ENCODE measurements at regions not wholly inside any gene's neighbourhood (a gene's known extent, or its start where the extent isn't known, plus 50 kb on each side); places are given as distances from the start of the nearest gene placed in this dataset.

DNA sequence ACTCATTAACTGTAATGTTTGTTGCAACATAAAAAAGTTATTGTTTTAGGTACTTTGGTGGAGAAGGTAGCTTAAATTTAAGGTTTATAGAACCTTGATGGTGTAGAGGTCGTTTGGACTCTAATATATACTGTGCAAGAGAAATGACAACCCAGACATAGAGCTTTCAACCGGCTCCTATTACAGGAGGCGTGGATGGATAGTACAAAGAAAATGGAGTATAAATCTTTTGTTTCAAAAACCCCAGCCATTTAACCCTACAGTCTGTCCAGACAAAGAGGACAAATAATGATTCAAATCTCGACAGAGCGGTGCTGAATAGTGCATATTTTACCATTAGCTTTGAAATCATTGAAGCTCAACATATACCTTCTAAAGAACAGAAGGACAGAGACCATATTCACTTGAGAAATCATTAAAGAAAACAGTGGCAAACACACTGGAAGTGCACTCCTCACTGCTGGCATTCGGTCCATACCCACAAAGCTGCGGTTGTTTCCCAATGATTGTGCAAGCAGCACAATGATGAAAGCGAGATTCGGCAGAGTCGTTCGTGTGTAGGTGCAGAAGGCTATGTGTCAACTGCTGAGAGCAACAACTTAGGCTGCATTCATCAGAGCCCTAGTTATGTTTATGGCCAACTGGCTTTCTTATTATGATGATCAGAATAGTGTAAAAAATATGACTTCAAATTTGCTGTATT lies 688.6 kb downstream of the NOVA1 start:
- no peak for TF ChIP-seq EP300 (IDR thresholded peaks at IDR 0.05)
- TF ChIP-seq POLR2A (IDR thresholded peaks at IDR 0.05; ENCODE audit: low read depth): no peak
- TF ChIP-seq, protein P1, sequence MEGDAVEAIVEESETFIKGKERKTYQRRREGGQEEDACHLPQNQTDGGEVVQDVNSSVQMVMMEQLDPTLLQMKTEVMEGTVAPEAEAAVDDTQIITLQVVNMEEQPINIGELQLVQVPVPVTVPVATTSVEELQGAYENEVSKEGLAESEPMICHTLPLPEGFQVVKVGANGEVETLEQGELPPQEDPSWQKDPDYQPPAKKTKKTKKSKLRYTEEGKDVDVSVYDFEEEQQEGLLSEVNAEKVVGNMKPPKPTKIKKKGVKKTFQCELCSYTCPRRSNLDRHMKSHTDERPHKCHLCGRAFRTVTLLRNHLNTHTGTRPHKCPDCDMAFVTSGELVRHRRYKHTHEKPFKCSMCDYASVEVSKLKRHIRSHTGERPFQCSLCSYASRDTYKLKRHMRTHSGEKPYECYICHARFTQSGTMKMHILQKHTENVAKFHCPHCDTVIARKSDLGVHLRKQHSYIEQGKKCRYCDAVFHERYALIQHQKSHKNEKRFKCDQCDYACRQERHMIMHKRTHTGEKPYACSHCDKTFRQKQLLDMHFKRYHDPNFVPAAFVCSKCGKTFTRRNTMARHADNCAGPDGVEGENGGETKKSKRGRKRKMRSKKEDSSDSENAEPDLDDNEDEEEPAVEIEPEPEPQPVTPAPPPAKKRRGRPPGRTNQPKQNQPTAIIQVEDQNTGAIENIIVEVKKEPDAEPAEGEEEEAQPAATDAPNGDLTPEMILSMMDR (IDR thresholded peaks at IDR 0.05): no peak
- TF ChIP-seq POLR2AphosphoS5 (IDR thresholded peaks at IDR 0.05): no peak

GRCh38 chr14:25908277-25909044 lies 689.4 kb downstream of the NOVA1 start:
- Histone ChIP-seq H3K27me3 (no peaks in the 10 kb centered on the region), H3K4me1 (peaks cover 0 to 5% (median 2%) of the 10 kb centered on the region in 4 donors), H3K4me3 (no peak overlapping the region), H3K27ac (replicated peaks in 1 of 4) (no peak overlapping the region), H3K9me3 (no peaks in the 10 kb centered on the region), H3K36me3 (no peaks in the 10 kb centered on the region)
- 79% methylated on average over 3 of the region's 3 CpGs for WGBS
- DNase-seq (ENCODE audit: extremely low spot score): no peak
- TF ChIP-seq EP300 (IDR thresholded peaks at IDR 0.05) (no peak), POLR2A (IDR thresholded peaks at IDR 0.05; ENCODE audit: low read depth) (no peak), POLR2AphosphoS5 (IDR thresholded peaks at IDR 0.05) (no peak)
- intact Hi-C loops (cut with DNase I): no loop called here

More for the DNA sequence above, 688.6 kb downstream of the NOVA1 start:
- Histone ChIP-seq H3K36me3 (no peaks in the 10 kb centered on the region), H3K27ac (replicated peaks in 1 of 4) (no peak overlapping the region), H3K4me3 (no peak overlapping the region), H3K27me3 (no peaks in the 10 kb centered on the region), H3K9me3 (no peaks in the 10 kb centered on the region), H3K4me1 (peaks cover 0 to 4% (median 1%) of the 10 kb centered on the region in 4 donors)
- 82% methylated on average over 11 of the region's 11 CpGs for WGBS
- intact Hi-C loops (cut with DNase I): no loop called here
- DNase-seq (ENCODE audit: extremely low spot score): no peak

- DNase-seq (ENCODE audit: extremely low spot score): no peak
- Histone ChIP-seq H3K27me3 (no peaks in the 10 kb centered on the region), H3K4me1 (peaks cover 0 to 5% (median 2%) of the 10 kb centered on the region in 4 donors), H3K9me3 (no peaks in the 10 kb centered on the region), H3K27ac (replicated peaks in 1 of 4) (no peak overlapping the region), H3K4me3 (no peak overlapping the region), H3K36me3 (no peaks in the 10 kb centered on the region)
- TF ChIP-seq POLR2AphosphoS5 (IDR thresholded peaks at IDR 0.05): no peak
- TF ChIP-seq, protein P1 (IDR thresholded peaks at IDR 0.05): no peak
- no peak for TF ChIP-seq POLR2A (IDR thresholded peaks at IDR 0.05; ENCODE audit: low read depth)
- TF ChIP-seq EP300 (IDR thresholded peaks at IDR 0.05): no peak
- WGBS: 40% methylated on average over 3 of the region's 3 CpGs
- intact Hi-C loops (cut with DNase I): no loop called here
Observed at GRCh38 chr14:25904446-25904845, 693.4 kb downstream of the NOVA1 start.

GRCh38 chr14:25899197-25899596 lies 698.6 kb downstream of the NOVA1 start:
- DNase-seq (ENCODE audit: extremely low spot score): no peak
- WGBS: 52% methylated on average over 1 of the region's 1 CpG
- intact Hi-C loops (cut with DNase I): no loop called here

DNA sequence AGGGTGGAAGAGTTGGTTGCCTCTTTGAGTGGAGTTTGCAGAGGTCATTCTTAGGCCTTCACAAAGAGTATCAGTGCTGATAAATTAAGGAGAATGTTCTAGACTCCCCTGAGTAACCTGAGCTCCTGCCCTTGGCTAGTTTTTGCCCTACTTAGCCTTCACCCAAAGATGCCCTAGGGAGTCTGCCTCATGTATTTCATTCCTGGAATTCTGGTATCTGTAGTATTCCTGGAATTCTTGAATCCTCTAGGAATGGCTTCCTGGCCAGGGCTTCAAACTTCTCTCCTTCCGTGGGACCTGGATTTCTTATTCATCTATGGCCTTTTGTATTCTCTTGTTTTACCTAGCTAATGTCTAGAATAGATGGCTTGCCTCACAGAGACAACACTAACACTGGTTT lies 701.1 kb downstream of the NOVA1 start:
- no peak overlapping the region for H3K27ac ChIP-seq (replicated peaks in 1 of 4)
- WGBS: 62% methylated on average over 1 of the region's 1 CpG
- no peaks in the 10 kb centered on the region for H3K36me3 ChIP-seq
- TF ChIP-seq POLR2A (IDR thresholded peaks at IDR 0.05; ENCODE audit: low read depth): no peak
- TF ChIP-seq, protein P1 (IDR thresholded peaks at IDR 0.05): no peak
- no peak for TF ChIP-seq EP300 (IDR thresholded peaks at IDR 0.05)
- TF ChIP-seq POLR2AphosphoS5 (IDR thresholded peaks at IDR 0.05): no peak
- intact Hi-C loops (cut with DNase I): no loop called here
- no peaks in the 10 kb centered on the region for H3K9me3 ChIP-seq
- no peak overlapping the region for H3K4me3 ChIP-seq
- DNase-seq (ENCODE audit: extremely low spot score): no peak
- H3K27me3 ChIP-seq: no peaks in the 10 kb centered on the region
- H3K4me1 ChIP-seq: no peaks in the 10 kb centered on the region

More at GRCh38 chr14:25899197-25899596, 698.6 kb downstream of the NOVA1 start:
- Histone ChIP-seq H3K4me3 (no peak overlapping the region), H3K9me3 (no peaks in the 10 kb centered on the region), H3K4me1 (peaks cover 0 to 1% (median under 1%) of the 10 kb centered on the region in 4 donors), H3K27ac (replicated peaks in 1 of 4) (no peak overlapping the region), H3K36me3 (no peaks in the 10 kb centered on the region), H3K27me3 (no peaks in the 10 kb centered on the region)
- TF ChIP-seq EP300 (IDR thresholded peaks at IDR 0.05): no peak

All from esophagus muscularis mucosa (tissue), 4 donors.